HFFc6 (cell line): ENCODE measurements at regions not wholly inside any gene's neighbourhood (a gene's known extent, or its start where the extent isn't known, plus 50 kb on each side); places are given as distances from the start of the nearest gene placed in this dataset.

Experiments
- DNase-seq: peaks from one replicate; pipeline ENCODE4 v3.0.0-alpha.2; 2018
- H3K27ac Mint-ChIP-seq: 2 replicates; pipeline ENCODE4 v1.8.0; 2020; ENCODE audit warnings: mild to moderate bottlenecking, mixed read lengths
- H3K27me3 Mint-ChIP-seq: 2 replicates; pipeline ENCODE4 v1.8.0; 2021; ENCODE audit warnings: mild to moderate bottlenecking, moderate library complexity, mixed read lengths; ENCODE audit not compliant: insufficient read depth
- H3K36me3 Mint-ChIP-seq: 2 replicates; pipeline ENCODE4 v1.8.0; 2021; ENCODE audit warnings: low read depth, mixed read lengths
- H3K4me1 Mint-ChIP-seq: 2 replicates; pipeline ENCODE4 v1.8.0; 2020; ENCODE audit warnings: low read depth, mixed read lengths
- H3K4me3 Mint-ChIP-seq: 2 replicates; pipeline ENCODE4 v1.8.0; 2020; ENCODE audit warnings: mild to moderate bottlenecking, moderate library complexity, mixed read lengths
- H3K9me3 Mint-ChIP-seq: 2 replicates; pipeline ENCODE4 v1.8.0; 2020; ENCODE audit warnings: mild to moderate bottlenecking, mixed read lengths
- CTCF ChIP-seq: fragments of 200-600 bp; sonication (generic); IDR thresholded peaks from 2 replicates; pipeline ENCODE4 v1.5.0; 2021; ENCODE audit warnings: antibody characterized with exemption, mild to moderate bottlenecking

GRCh38 chr9:89920951-89921350 is 316.1 kb downstream of the GADD45G start:
- Mint-ChIP-seq H3K9me3 (peaks cover 55% of the 10 kb centered on the region), H3K4me1 (no peaks in the 10 kb centered on the region), H3K27ac (no peak overlapping the region), H3K36me3 (no peaks in the 10 kb centered on the region), H3K27me3 (no peaks in the 10 kb centered on the region; the same call in none of the 2 replicates), H3K4me3 (no peak overlapping the region)
- TF ChIP-seq CTCF = no peak
- DNase-seq = no peak

GRCh38 chr9:89922099-89922498 is 317.3 kb downstream of the GADD45G start:
- Mint-ChIP-seq H3K27me3 (no peaks in the 10 kb centered on the region; the same call in none of the 2 replicates), H3K4me1 (no peaks in the 10 kb centered on the region), H3K36me3 (no peaks in the 10 kb centered on the region), H3K27ac (no peak overlapping the region), H3K4me3 (no peak overlapping the region), H3K9me3 (peaks cover 58% of the 10 kb centered on the region)
- DNase-seq = no peak
- no peak for TF ChIP-seq CTCF

- Mint-ChIP-seq H3K9me3 (peaks cover 56% of the 10 kb centered on the region), H3K4me1 (no peaks in the 10 kb centered on the region), H3K36me3 (no peaks in the 10 kb centered on the region), H3K27ac (no peak overlapping the region), H3K4me3 (no peak overlapping the region), H3K27me3 (no peaks in the 10 kb centered on the region; the same call in none of the 2 replicates)
- TF ChIP-seq CTCF = no peak
- DNase-seq = no peak
These were observed 318.4 kb downstream of the GADD45G start for GRCh38 chr9:89923174-89923573.

- Mint-ChIP-seq H3K4me1 (no peaks in the 10 kb centered on the region), H3K36me3 (no peaks in the 10 kb centered on the region), H3K27ac (no peak overlapping the region), H3K9me3 (peaks cover 56% of the 10 kb centered on the region), H3K4me3 (no peak overlapping the region), H3K27me3 (no peaks in the 10 kb centered on the region; the same call in none of the 2 replicates)
- TF ChIP-seq CTCF = no peak
- DNase-seq = no peak
These were observed 319.2 kb downstream of the GADD45G start for GRCh38 chr9:89923961-89924504.

- TF ChIP-seq CTCF = no peak
- H3K9me3 Mint-ChIP-seq = peaks cover 50% of the 10 kb centered on the region
- H3K27ac Mint-ChIP-seq = no peak overlapping the region
- no peaks in the 10 kb centered on the region for H3K4me1 Mint-ChIP-seq
- H3K4me3 Mint-ChIP-seq = no peak overlapping the region
- no peak for DNase-seq
- no peaks in the 10 kb centered on the region; the same call in none of the 2 replicates for H3K27me3 Mint-ChIP-seq
- H3K36me3 Mint-ChIP-seq = no peaks in the 10 kb centered on the region
These were observed 319.8 kb downstream of the GADD45G start for GRCh38 chr9:89924611-89925010.

GRCh38 chr9:89926167-89926566 is 321.4 kb downstream of the GADD45G start:
- H3K27me3 Mint-ChIP-seq = no peaks in the 10 kb centered on the region; the same call in 1 of the 2 replicates

More at GRCh38 chr9:89926167-89926566, 321.4 kb downstream of the GADD45G start:
- Mint-ChIP-seq H3K9me3 (peaks cover 48% of the 10 kb centered on the region), H3K4me3 (no peak overlapping the region), H3K27ac (no peak overlapping the region), H3K4me1 (no peaks in the 10 kb centered on the region), H3K36me3 (no peaks in the 10 kb centered on the region; the same call in 1 of the 2 replicates)
- TF ChIP-seq CTCF = no peak
- no peak for DNase-seq
